ENCODE measurements at regions not wholly inside any gene's neighbourhood (a gene's known extent, or its start where the extent isn't known, plus 50 kb on each side); places are given as distances from the start of the nearest gene placed in this dataset.

- TF ChIP-seq CTCF (IDR thresholded peaks at IDR 0.05), result no peak
- no peak for TF ChIP-seq TCF7L2 (IDR thresholded peaks at IDR 0.05; ENCODE audit: low read depth, low read length)
- TF ChIP-seq POLR2AphosphoS5 (IDR thresholded peaks at IDR 0.05; ENCODE audit: low read depth, low read length), result no peak
- TF ChIP-seq REST (IDR thresholded peaks at IDR 0.05; ENCODE audit: insufficient read depth in 1 of 2, low read depth in 2 of 2, low read length in 1 of 2), result no peak
Observed at GRCh38 chr10:44049301-44050015, 335.4 kb downstream of the CXCL12 start.
